ENCODE measurements at regions not wholly inside any gene's neighbourhood (a gene's known extent, or its start where the extent isn't known, plus 50 kb on each side); places are given as distances from the start of the nearest gene placed in this dataset.

DNA sequence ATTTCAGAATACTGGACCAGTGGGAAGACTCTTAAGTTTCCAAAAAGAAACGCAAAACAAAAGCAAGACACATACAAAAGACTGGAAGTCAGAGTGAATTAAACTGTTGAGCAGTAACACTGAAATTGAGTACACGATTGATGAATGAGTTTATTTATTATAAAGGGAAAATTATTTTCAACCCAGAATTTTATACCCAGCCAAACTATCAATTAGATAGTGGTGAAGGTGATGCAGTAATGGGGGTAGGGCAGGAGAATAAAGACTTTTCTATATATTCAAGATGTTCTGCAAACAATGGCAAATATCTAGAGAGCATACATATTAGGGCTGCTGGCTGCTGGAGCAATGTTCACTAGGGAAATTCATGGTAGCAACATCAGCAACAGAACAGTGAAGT lies 143.7 kb upstream of the NPVF start:
- no peak for TF ChIP-seq POLR2A (IDR thresholded peaks at IDR 0.05)
- TF ChIP-seq, protein P1, sequence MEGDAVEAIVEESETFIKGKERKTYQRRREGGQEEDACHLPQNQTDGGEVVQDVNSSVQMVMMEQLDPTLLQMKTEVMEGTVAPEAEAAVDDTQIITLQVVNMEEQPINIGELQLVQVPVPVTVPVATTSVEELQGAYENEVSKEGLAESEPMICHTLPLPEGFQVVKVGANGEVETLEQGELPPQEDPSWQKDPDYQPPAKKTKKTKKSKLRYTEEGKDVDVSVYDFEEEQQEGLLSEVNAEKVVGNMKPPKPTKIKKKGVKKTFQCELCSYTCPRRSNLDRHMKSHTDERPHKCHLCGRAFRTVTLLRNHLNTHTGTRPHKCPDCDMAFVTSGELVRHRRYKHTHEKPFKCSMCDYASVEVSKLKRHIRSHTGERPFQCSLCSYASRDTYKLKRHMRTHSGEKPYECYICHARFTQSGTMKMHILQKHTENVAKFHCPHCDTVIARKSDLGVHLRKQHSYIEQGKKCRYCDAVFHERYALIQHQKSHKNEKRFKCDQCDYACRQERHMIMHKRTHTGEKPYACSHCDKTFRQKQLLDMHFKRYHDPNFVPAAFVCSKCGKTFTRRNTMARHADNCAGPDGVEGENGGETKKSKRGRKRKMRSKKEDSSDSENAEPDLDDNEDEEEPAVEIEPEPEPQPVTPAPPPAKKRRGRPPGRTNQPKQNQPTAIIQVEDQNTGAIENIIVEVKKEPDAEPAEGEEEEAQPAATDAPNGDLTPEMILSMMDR (IDR thresholded peaks at IDR 0.05), result no peak

Measured in testis (tissue), 2 donors.